ENCODE measurements at regions not wholly inside any gene's neighbourhood (a gene's known extent, or its start where the extent isn't known, plus 50 kb on each side); places are given as distances from the start of the nearest gene placed in this dataset.
A peak's percentile ranks its signal among the peaks of the same experiment; 100 is the strongest.

DNA sequence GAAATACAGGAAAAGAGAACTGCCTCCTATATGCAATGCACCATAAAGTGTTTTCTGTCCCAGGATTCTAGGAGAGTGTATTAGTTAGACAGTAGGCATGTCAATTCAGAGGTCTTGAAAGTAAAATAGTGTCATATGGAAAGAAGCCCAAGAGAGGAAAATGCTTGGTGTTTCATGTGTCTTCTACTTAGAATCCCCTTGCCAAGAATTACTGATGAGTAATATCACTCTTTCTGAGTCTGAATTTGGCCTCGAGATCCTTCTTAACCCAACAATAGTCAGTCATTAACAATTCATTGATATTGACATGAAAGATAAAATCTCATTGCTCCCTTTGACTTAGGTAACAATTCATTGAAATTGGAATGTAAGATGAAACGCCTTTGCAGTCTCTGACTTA lies 972.2 kb downstream of the TTLL7 start:
- H3K27me3 Mint-ChIP-seq (ENCODE audit: low read depth) = no peaks in the 10 kb centered on the region
- ATAC-seq = no peak
- CTCF ChIA-PET = no interaction called here
- peaks cover 12% of the 10 kb centered on the region for H3K36me3 Mint-ChIP-seq
- H3K27ac Mint-ChIP-seq = peak overlapping the region; percentile 2; the same call in 1 of the 2 replicates
- no peak for TF ChIP-seq ZNF317 (CRISPR knock-in tag; IDR thresholded peaks at IDR 0.05; ENCODE audit: borderline replicate concordance, low read depth)
- TF ChIP-seq PREB (CRISPR knock-in tag; IDR thresholded peaks at IDR 0.05; ENCODE audit: borderline replicate concordance) = no peak
- TF ChIP-seq ATF2 (CRISPR knock-in tag; IDR thresholded peaks at IDR 0.05; ENCODE audit: borderline replicate concordance, low read depth) = no peak
- TF ChIP-seq, protein P1, sequence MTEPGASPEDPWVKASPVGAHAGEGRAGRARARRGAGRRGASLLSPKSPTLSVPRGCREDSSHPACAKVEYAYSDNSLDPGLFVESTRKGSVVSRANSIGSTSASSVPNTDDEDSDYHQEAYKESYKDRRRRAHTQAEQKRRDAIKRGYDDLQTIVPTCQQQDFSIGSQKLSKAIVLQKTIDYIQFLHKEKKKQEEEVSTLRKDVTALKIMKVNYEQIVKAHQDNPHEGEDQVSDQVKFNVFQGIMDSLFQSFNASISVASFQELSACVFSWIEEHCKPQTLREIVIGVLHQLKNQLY (CRISPR knock-in tag; IDR thresholded peaks at IDR 0.05) = no peak
- TF ChIP-seq ZNF263 (CRISPR knock-in tag; IDR thresholded peaks at IDR 0.05; ENCODE audit: low read depth) = no peak
- no peak for TF ChIP-seq SOX15 (CRISPR knock-in tag; IDR thresholded peaks at IDR 0.05)
- TF ChIP-seq CREM (CRISPR knock-in tag; IDR thresholded peaks at IDR 0.05) = no peak
- no peak for TF ChIP-seq ZNF416 (CRISPR knock-in tag; IDR thresholded peaks at IDR 0.05)
- TF ChIP-seq ETV6 (CRISPR knock-in tag; IDR thresholded peaks at IDR 0.05) = no peak
- no peak for TF ChIP-seq ZNF423 (CRISPR knock-in tag; IDR thresholded peaks at IDR 0.05)
- TF ChIP-seq SP1 (CRISPR knock-in tag; conservative IDR thresholded peaks at IDR 0.05) = no peak
- TF ChIP-seq, protein P2, sequence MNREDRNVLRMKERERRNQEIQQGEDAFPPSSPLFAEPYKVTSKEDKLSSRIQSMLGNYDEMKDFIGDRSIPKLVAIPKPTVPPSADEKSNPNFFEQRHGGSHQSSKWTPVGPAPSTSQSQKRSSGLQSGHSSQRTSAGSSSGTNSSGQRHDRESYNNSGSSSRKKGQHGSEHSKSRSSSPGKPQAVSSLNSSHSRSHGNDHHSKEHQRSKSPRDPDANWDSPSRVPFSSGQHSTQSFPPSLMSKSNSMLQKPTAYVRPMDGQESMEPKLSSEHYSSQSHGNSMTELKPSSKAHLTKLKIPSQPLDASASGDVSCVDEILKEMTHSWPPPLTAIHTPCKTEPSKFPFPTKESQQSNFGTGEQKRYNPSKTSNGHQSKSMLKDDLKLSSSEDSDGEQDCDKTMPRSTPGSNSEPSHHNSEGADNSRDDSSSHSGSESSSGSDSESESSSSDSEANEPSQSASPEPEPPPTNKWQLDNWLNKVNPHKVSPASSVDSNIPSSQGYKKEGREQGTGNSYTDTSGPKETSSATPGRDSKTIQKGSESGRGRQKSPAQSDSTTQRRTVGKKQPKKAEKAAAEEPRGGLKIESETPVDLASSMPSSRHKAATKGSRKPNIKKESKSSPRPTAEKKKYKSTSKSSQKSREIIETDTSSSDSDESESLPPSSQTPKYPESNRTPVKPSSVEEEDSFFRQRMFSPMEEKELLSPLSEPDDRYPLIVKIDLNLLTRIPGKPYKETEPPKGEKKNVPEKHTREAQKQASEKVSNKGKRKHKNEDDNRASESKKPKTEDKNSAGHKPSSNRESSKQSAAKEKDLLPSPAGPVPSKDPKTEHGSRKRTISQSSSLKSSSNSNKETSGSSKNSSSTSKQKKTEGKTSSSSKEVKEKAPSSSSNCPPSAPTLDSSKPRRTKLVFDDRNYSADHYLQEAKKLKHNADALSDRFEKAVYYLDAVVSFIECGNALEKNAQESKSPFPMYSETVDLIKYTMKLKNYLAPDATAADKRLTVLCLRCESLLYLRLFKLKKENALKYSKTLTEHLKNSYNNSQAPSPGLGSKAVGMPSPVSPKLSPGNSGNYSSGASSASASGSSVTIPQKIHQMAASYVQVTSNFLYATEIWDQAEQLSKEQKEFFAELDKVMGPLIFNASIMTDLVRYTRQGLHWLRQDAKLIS (CRISPR knock-in tag; IDR thresholded peaks at IDR 0.05; ENCODE audit: borderline replicate concordance) = no peak
- TF ChIP-seq ZNF512 (CRISPR knock-in tag; IDR thresholded peaks at IDR 0.05; ENCODE audit: borderline replicate concordance) = no peak
- TF ChIP-seq NR3C1 (CRISPR knock-in tag; conservative IDR thresholded peaks at IDR 0.05; ENCODE audit: low read depth) = no peak
- no peak for TF ChIP-seq ELF4 (CRISPR knock-in tag; IDR thresholded peaks at IDR 0.05; ENCODE audit: low read depth)
- no peak for TF ChIP-seq MYBL2 (CRISPR knock-in tag; IDR thresholded peaks at IDR 0.05)
- no peak for TF ChIP-seq E2F5 (CRISPR knock-in tag; IDR thresholded peaks at IDR 0.05)
- TF ChIP-seq, protein P3, sequence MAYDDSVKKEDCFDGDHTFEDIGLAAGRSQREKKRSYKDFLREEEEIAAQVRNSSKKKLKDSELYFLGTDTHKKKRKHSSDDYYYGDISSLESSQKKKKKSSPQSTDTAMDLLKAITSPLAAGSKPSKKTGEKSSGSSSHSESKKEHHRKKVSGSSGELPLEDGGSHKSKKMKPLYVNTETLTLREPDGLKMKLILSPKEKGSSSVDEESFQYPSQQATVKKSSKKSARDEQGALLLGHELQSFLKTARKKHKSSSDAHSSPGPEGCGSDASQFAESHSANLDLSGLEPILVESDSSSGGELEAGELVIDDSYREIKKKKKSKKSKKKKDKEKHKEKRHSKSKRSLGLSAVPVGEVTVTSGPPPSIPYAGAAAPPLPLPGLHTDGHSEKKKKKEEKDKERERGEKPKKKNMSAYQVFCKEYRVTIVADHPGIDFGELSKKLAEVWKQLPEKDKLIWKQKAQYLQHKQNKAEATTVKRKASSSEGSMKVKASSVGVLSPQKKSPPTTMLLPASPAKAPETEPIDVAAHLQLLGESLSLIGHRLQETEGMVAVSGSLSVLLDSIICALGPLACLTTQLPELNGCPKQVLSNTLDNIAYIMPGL (CRISPR knock-in tag; IDR thresholded peaks at IDR 0.05) = no peak
- no peak for TF ChIP-seq ATF1 (CRISPR knock-in tag; IDR thresholded peaks at IDR 0.05)
- TF ChIP-seq FOXP4 (CRISPR knock-in tag; IDR thresholded peaks at IDR 0.05) = no peak
- no peak for DNase-seq (ENCODE audit: low spot score)
- POLR2A ChIA-PET = no interaction called here
- H3K4me1 Mint-ChIP-seq = peaks cover 39% of the 10 kb centered on the region
- H3K9me3 Mint-ChIP-seq = peaks cover 12% of the 10 kb centered on the region
- H3K4me3 Mint-ChIP-seq = no peak overlapping the region
